GM12892 (cell line): ENCODE measurements at regions not wholly inside any gene's neighbourhood (a gene's known extent, or its start where the extent isn't known, plus 50 kb on each side); places are given as distances from the start of the nearest gene placed in this dataset.

Experiments
- DNase-seq: peaks from one replicate; pipeline ENCODE4 v3.0.0; 2011; ENCODE audit not compliant: insufficient read length
- FAIRE-seq: peaks from 2 replicates; lab custom pipeline; 2011; peaks lifted over from hg19 to GRCh38; lab: Jason Lieb, UNC
- POLR2A ChIP-seq: IDR thresholded peaks from 2 replicates; pipeline ENCODE4 v1.6.1; 2011; ENCODE audit warnings: low read depth, low read length, control low read depth
- POLR2AphosphoS5 ChIP-seq: IDR thresholded peaks from 2 replicates; pipeline ENCODE4 v1.6.1; 2011; ENCODE audit warnings: low read depth, low read length, control low read depth
- TAF1 ChIP-seq: IDR thresholded peaks from 2 replicates; pipeline ENCODE4 v1.6.1; 2011; ENCODE audit warnings: low read depth, mild to moderate bottlenecking, control low read depth, low read length, borderline replicate concordance

GRCh38 chr7:95686109-95686508 is 86.2 kb upstream of the DYNC1I1 start:
- TF ChIP-seq TAF1 (no peak), POLR2AphosphoS5 (no peak), POLR2A (no peak)
- FAIRE-seq (no peak), DNase-seq (no peak)

GRCh38 chr7:95684505-95684904 is 87.8 kb upstream of the DYNC1I1 start:
- DNase-seq (no peak), FAIRE-seq (no peak)
- no peak for TF ChIP-seq POLR2AphosphoS5
- TF ChIP-seq POLR2A, result no peak
- no peak for TF ChIP-seq TAF1

- FAIRE-seq (no peak), DNase-seq (no peak)
- TF ChIP-seq POLR2A (no peak), TAF1 (no peak), POLR2AphosphoS5 (no peak)
Observed at GRCh38 chr7:95684037-95684436, 87.7 kb upstream of the PDK4 start.

- TF ChIP-seq TAF1 (no peak), POLR2A (no peak), POLR2AphosphoS5 (no peak)
- FAIRE-seq (no peak), DNase-seq (no peak)
Observed at GRCh38 chr7:95682913-95683312, 86.6 kb upstream of the PDK4 start.

- TF ChIP-seq POLR2A (no peak), TAF1 (no peak), POLR2AphosphoS5 (no peak)
- FAIRE-seq (no peak), DNase-seq (no peak)
Observed at GRCh38 chr7:95676691-95677090, 80.4 kb upstream of the PDK4 start.

- no peak for DNase-seq
- TF ChIP-seq POLR2AphosphoS5 (no peak), POLR2A (no peak)
- no peak for FAIRE-seq
Observed at GRCh38 chr7:95675632-95676031, 79.3 kb upstream of the PDK4 start.

- TF ChIP-seq POLR2AphosphoS5 (no peak), TAF1 (no peak), POLR2A (no peak)
- FAIRE-seq, result no peak
- no peak for DNase-seq
Observed at GRCh38 chr7:95675016-95675415, 78.7 kb upstream of the PDK4 start.

- no peak for TF ChIP-seq TAF1
- DNase-seq (no peak), FAIRE-seq (no peak)
Observed at GRCh38 chr7:95674101-95674500, 77.8 kb upstream of the PDK4 start.

GRCh38 chr7:95672434-95672833 is 76.1 kb upstream of the PDK4 start:
- FAIRE-seq (no peak), DNase-seq (no peak)

GRCh38 chr7:95669513-95669912 is 73.2 kb upstream of the PDK4 start:
- FAIRE-seq, result no peak

More at GRCh38 chr7:95672434-95672833, 76.1 kb upstream of the PDK4 start:
- TF ChIP-seq POLR2A (no peak), TAF1 (no peak), POLR2AphosphoS5 (no peak)

GRCh38 chr7:95668504-95669018 is 72.2 kb upstream of the PDK4 start:
- DNase-seq (no peak), FAIRE-seq (no peak)
- no peak for TF ChIP-seq POLR2A
- TF ChIP-seq TAF1, result no peak
- TF ChIP-seq POLR2AphosphoS5, result no peak

More at GRCh38 chr7:95669513-95669912, 73.2 kb upstream of the PDK4 start:
- no peak for TF ChIP-seq POLR2A
- no peak for TF ChIP-seq TAF1
- no peak for TF ChIP-seq POLR2AphosphoS5
- no peak for DNase-seq

GRCh38 chr7:95662987-95663386 is 66.7 kb upstream of the PDK4 start:
- no peak for FAIRE-seq
- no peak for TF ChIP-seq POLR2AphosphoS5
- no peak for DNase-seq

GRCh38 chr7:95660023-95660434 is 63.7 kb upstream of the PDK4 start:
- no peak for FAIRE-seq
- TF ChIP-seq POLR2AphosphoS5 (no peak), TAF1 (no peak), POLR2A (no peak)
- DNase-seq, result no peak
